PC-9 (cell line): ENCODE measurements at regions not wholly inside any gene's neighbourhood (a gene's known extent, or its start where the extent isn't known, plus 50 kb on each side); places are given as distances from the start of the nearest gene placed in this dataset.

Experiments
- BruUV-seq: library from RNA; stranded (reverse); fragments of 400-500 nt; replicated peaks from 2 replicates; lab custom pipeline; 2021; lab: Mats Ljungman, UMichigan
- CTCF ChIA-PET: fragments of 300-600 bp; sonication (Branson Sonifier 250); formaldehyde crosslinking; loops from one replicate; lab custom pipeline; 2022; ENCODE audit warnings: antibody characterized with exemption; lab: Charles Lee
- POLR2A ChIA-PET: fragments of 300-600 bp; sonication (Branson Sonifier 250); formaldehyde crosslinking; loops from one replicate; lab custom pipeline; 2022; ENCODE audit warnings: antibody characterized with exemption; ENCODE audit not compliant: unreplicated experiment; lab: Charles Lee
- DNase-seq, 2 experiments: peaks; one replicate each; pipeline versions ENCODE4 v3.0.0 to v3.0.0-alpha.2; 2015 to 2022; ENCODE audit warnings: mixed read lengths in 1 of 2
- H2AFZ ChIP-seq: fragments of 200-600 bp; sonication (generic); 2 replicates; pipeline ENCODE4 v1.8.1; 2017; ENCODE audit warnings: antibody characterized with exemption
- H3F3A ChIP-seq: fragments of 200-600 bp; sonication (generic); 2 replicates; pipeline ENCODE4 v1.8.1; 2017; ENCODE audit warnings: antibody characterized with exemption, mild to moderate bottlenecking, low read depth; ENCODE audit not compliant: insufficient read depth
- H3K27ac ChIP-seq: fragments of 200-600 bp; sonication (generic); 2 replicates; pipeline ENCODE4 v1.6.1; 2016; ENCODE audit warnings: mixed run types
- H3K27me3 ChIP-seq: fragments of 200-600 bp; sonication (generic); 2 replicates; pipeline ENCODE4 v1.6.1; 2016; ENCODE audit warnings: low read depth, mixed run types; ENCODE audit not compliant: insufficient read depth
- H3K36me3 ChIP-seq: fragments of 200-600 bp; sonication (generic); 2 replicates; pipeline ENCODE4 v1.6.1; 2016; ENCODE audit warnings: low read depth, mixed run types
- H3K4me1 ChIP-seq: fragments of 200-600 bp; sonication (generic); replicated peaks from 2 replicates; pipeline ENCODE4 v1.6.1; 2016; ENCODE audit warnings: mixed run types; ENCODE audit not compliant: insufficient read depth
- H3K4me2 ChIP-seq: fragments of 200-600 bp; sonication (generic); 2 replicates; pipeline ENCODE4 v1.6.1; 2017; ENCODE audit warnings: mixed run types
- H3K4me3 ChIP-seq: fragments of 200-600 bp; sonication (generic); 2 replicates; pipeline ENCODE4 v1.6.1; 2016; ENCODE audit warnings: mixed run types
- H3K79me2 ChIP-seq: fragments of 200-600 bp; sonication (generic); 2 replicates; pipeline ENCODE4 v1.6.1; 2017; ENCODE audit warnings: low read depth, mixed run types
- H3K9me2 ChIP-seq: fragments of 200-600 bp; sonication (generic); 2 replicates; pipeline ENCODE4 v1.8.1; 2017; ENCODE audit warnings: mild to moderate bottlenecking; ENCODE audit not compliant: insufficient read depth
- H3K9me3 ChIP-seq: fragments of 200-600 bp; sonication (generic); 2 replicates; pipeline ENCODE4 v1.8.1; 2016; ENCODE audit warnings: low read depth; ENCODE audit not compliant: insufficient read depth
- H4K20me1 ChIP-seq: fragments of 200-600 bp; sonication (generic); 2 replicates; pipeline ENCODE4 v1.8.1; 2017; ENCODE audit not compliant: insufficient read depth
- CTCF ChIP-seq: fragments of 200-600 bp; sonication (generic); conservative IDR thresholded peaks from 2 replicates; pipeline ENCODE4 v1.6.1; 2017; ENCODE audit warnings: mixed run types, antibody characterized with exemption, mild to moderate bottlenecking, moderate library complexity
- EZH2 ChIP-seq: fragments of 200-600 bp; sonication (generic); IDR thresholded peaks from 2 replicates; pipeline ENCODE4 v1.8.0; 2017; ENCODE audit warnings: antibody characterized with exemption, low read depth
- intact Hi-C: fragments of 100-400 bp; cut with micrococcal nuclease; formaldehyde crosslinking; loops from one replicate; pipeline ENCODE4 v1.10.0; 2022; ENCODE audit not compliant: unreplicated experiment

DNA sequence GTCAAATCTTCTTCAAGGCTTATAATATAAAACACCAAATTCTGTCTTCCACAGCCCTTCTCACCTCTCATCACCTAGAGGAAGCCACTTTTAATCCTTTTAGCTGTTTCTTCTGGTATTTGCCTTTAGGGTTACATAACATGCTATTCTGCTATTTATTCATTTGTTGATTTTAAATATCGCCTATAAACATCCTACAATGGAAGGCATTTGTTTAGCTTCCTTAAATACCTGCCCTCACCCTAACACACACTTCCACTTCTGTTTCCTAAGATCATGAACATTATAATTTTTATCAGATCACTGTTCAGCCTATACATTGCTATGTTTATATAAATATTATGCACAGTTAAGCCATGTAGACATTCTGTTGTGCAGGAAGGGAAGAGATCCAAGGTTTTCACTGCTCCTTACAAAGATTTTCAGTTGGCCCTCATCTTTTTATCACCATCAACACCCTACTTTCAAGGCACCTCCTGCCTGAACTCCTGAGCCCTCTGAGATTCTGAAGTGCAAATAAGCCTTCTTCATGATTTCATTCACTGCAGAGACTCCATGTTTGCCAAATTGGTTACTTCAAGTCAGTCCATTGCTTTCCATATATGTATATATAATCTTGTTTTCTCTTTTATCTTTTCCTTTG is 356.9 kb upstream of the ACTBL2 start:
- intact Hi-C loops, result loop anchor here (2.0 to 5.0 kb wide), 6 partner anchors 23 to 542 kb away; no protein-coding TSS in a partner anchor
- Histone ChIP-seq H2AFZ (peak overlapping the region; percentile 30; the same call in 1 of the 2 replicates), H3K9me2 (no peaks in the 10 kb centered on the region), H3F3A (peaks cover 50% of the 10 kb centered on the region), H3K27me3 (no peaks in the 10 kb centered on the region), H3K9me3 (peaks cover 12% of the 10 kb centered on the region; the same call in 1 of the 2 replicates), H3K79me2 (no peaks in the 10 kb centered on the region), H3K4me1 (peaks cover 66% of the 10 kb centered on the region), H3K36me3 (peaks cover 10% of the 10 kb centered on the region), H3K27ac (peak overlapping the region; percentile 98), H3K4me2 (peak overlapping the region; percentile 53), H4K20me1 (no peaks in the 10 kb centered on the region), H3K4me3 (no peak overlapping the region)
- POLR2A ChIA-PET, result interaction anchor here (0.6 to 0.7 kb wide), 7 partner anchors 46 to 348 kb away, joined by 3 to 9 read pairs (median 3); no protein-coding TSS in a partner anchor
- DNase-seq, result peak in 1 of 2 experiments; percentile 81
- no TSS peak for BruUV-seq
- no peak for TF ChIP-seq CTCF
- TF ChIP-seq EZH2, result no peak
- CTCF ChIA-PET, result no interaction called here

- Histone ChIP-seq H3K9me3 (peaks cover 12% of the 10 kb centered on the region; the same call in 1 of the 2 replicates), H3K36me3 (peaks cover 10% of the 10 kb centered on the region), H3K4me1 (peaks cover 66% of the 10 kb centered on the region), H3K4me2 (peak overlapping the region; percentile 53), H3K9me2 (no peaks in the 10 kb centered on the region), H3F3A (peaks cover 50% of the 10 kb centered on the region), H3K79me2 (no peaks in the 10 kb centered on the region), H3K4me3 (no peak overlapping the region), H2AFZ (no peak overlapping the region), H4K20me1 (no peaks in the 10 kb centered on the region), H3K27me3 (no peaks in the 10 kb centered on the region), H3K27ac (peak overlapping the region; percentile 98)
- BruUV-seq, result no TSS peak
- ChIA-PET POLR2A (interaction anchor here (0.6 to 0.7 kb wide), 9 partner anchors 23 to 349 kb away, joined by 3 to 9 read pairs (median 3); no protein-coding TSS in a partner anchor), CTCF (interaction anchor here (0.6 kb wide), 1 partner anchor 189 kb away, joined by 3 read pairs; no protein-coding TSS in a partner anchor)
- TF ChIP-seq CTCF (no peak), EZH2 (no peak)
- DNase-seq, result peak in 1 of 2 experiments; percentile 82
- intact Hi-C loops, result loop anchor here (5.0 kb wide), 2 partner anchors 147 to 337 kb away; no protein-coding TSS in a partner anchor
These were observed 356.4 kb upstream of the ACTBL2 start for GRCh38 chr5:57839025-57839424.

GRCh38 chr5:57836921-57837320 is 354.3 kb upstream of the ACTBL2 start:
- no peak for DNase-seq
- Histone ChIP-seq H3K36me3 (peaks cover 10% of the 10 kb centered on the region; the same call in 1 of the 2 replicates), H3K9me2 (no peaks in the 10 kb centered on the region), H4K20me1 (no peaks in the 10 kb centered on the region), H3K27ac (peak overlapping the region; percentile 98), H2AFZ (no peak overlapping the region), H3K79me2 (no peaks in the 10 kb centered on the region), H3K4me1 (peaks cover 49% of the 10 kb centered on the region), H3F3A (peaks cover 38% of the 10 kb centered on the region), H3K4me2 (no peak overlapping the region), H3K27me3 (no peaks in the 10 kb centered on the region), H3K4me3 (no peak overlapping the region), H3K9me3 (peaks cover 18% of the 10 kb centered on the region)
- TF ChIP-seq CTCF (no peak), EZH2 (no peak)
- no TSS peak for BruUV-seq
- intact Hi-C loops, result loop anchor here (1.0 to 5.0 kb wide), 9 partner anchors 12 to 623 kb away; partner anchors contain the start of gene PLK2
- CTCF ChIA-PET, result interaction anchor here (0.8 kb wide), 1 partner anchor 539 kb away, joined by 3 read pairs; no protein-coding TSS in a partner anchor
- POLR2A ChIA-PET, result interaction anchor here (0.5 to 1.2 kb wide), 2 partner anchors 186 to 394 kb away, joined by 4 to 6 read pairs; no protein-coding TSS in a partner anchor
